AG09309 (cell line): ENCODE measurements at regions not wholly inside any gene's neighbourhood (a gene's known extent, or its start where the extent isn't known, plus 50 kb on each side); places are given as distances from the start of the nearest gene placed in this dataset.
"Not testable (repeated sequence)": the region's sequence is repeated elsewhere in the genome, so short reads cannot be mapped to it uniquely, and the experiment has no call there.

ENCODE experiments used
- DNase-seq: peaks from one replicate; pipeline ENCODE4 v3.0.0-alpha.2; 2010; ENCODE audit warnings: low read depth
- H3K4me3 ChIP-seq: 2 replicates; pipeline ENCODE4 v1.5.1; 2011; ENCODE audit warnings: mild to moderate bottlenecking, low read depth, low read length, moderate library complexity; ENCODE audit not compliant: control insufficient read depth
- CTCF ChIP-seq: IDR thresholded peaks from 2 replicates; pipeline ENCODE4 v1.5.1; 2011; ENCODE audit warnings: mild to moderate bottlenecking, low read depth, low read length, inconsistent platforms; ENCODE audit not compliant: insufficient read depth, control insufficient read depth; ENCODE audit errors: missing control alignments

- TF ChIP-seq CTCF = no peak
- no peak overlapping the region for H3K4me3 ChIP-seq
- no peak for DNase-seq
Measured at GRCh38 chr4:66736606-66737005, 808.7 kb downstream of the CENPC start.

- no peak overlapping the region for H3K4me3 ChIP-seq
- DNase-seq = no peak
- TF ChIP-seq CTCF = no peak
Measured at GRCh38 chr4:66728280-66728679, 817.0 kb downstream of the CENPC start.

- DNase-seq, H3K4me3 ChIP-seq: not testable (repeated sequence)
Measured at GRCh38 chr4:66712301-66712921, 832.9 kb downstream of the CENPC start.

GRCh38 chr4:66704243-66704642 is 841.1 kb downstream of the CENPC start:
- TF ChIP-seq CTCF = no peak
- no peak overlapping the region for H3K4me3 ChIP-seq
- no peak for DNase-seq

GRCh38 chr4:66694739-66695138 is 850.6 kb downstream of the CENPC start:
- H3K4me3 ChIP-seq = no peak overlapping the region
- DNase-seq = no peak
- no peak for TF ChIP-seq CTCF

- no peak for DNase-seq
- TF ChIP-seq CTCF = no peak
Measured at GRCh38 chr4:66693694-66694093, 851.6 kb downstream of the CENPC start.

GRCh38 chr4:66691101-66691500 is 854.2 kb downstream of the CENPC start:
- no peak for DNase-seq
- H3K4me3 ChIP-seq = no peak overlapping the region
- peak; percentile 7 for TF ChIP-seq CTCF

More at GRCh38 chr4:66693694-66694093, 851.6 kb downstream of the CENPC start:
- no peak overlapping the region for H3K4me3 ChIP-seq
